Epithelial cell of esophagus (primary cell): ENCODE measurements at regions not wholly inside any gene's neighbourhood (a gene's known extent, or its start where the extent isn't known, plus 50 kb on each side); places are given as distances from the start of the nearest gene placed in this dataset.

ENCODE experiments used
- DNase-seq: peaks from one replicate; pipeline ENCODE4 v3.0.0; 2010; ENCODE audit warnings: low read depth
- H3K4me3 ChIP-seq: 2 replicates; pipeline ENCODE4 v1.5.1; 2011; ENCODE audit warnings: mild to moderate bottlenecking, low read length, control low read depth
- TF ChIP-seq, protein P1 (sequence below): IDR thresholded peaks from 2 replicates; pipeline ENCODE4 v1.5.1; 2011; ENCODE audit warnings: low read depth, mild to moderate bottlenecking, low read length, control low read depth, inconsistent platforms; ENCODE audit not compliant: insufficient read depth; ENCODE audit errors: missing control alignments

DNA sequence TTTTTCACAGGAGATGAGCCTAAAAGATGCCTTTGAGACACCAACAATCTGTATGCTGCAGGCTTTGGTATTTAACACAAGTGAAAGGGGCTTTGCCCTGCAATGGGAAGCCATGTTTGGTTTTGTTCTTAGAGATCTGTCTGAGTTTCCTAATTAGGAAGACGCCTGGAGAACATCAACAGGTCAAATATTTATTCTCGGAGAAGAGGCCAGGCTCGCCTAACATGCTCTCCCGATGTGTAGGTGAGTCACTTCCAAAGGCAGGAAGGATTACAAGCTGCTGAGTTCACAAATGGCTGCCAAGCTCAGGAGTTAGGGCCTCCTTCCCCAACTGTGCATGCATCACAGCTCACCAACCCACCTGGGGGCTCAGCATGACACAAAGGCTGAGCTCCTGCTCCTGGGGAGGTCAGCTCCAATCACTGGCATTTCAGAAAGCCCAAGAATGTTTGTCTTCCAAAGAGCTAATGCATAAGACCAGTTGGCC is 119.5 kb upstream of the PRICKLE2 start:
- TF ChIP-seq, protein P1, sequence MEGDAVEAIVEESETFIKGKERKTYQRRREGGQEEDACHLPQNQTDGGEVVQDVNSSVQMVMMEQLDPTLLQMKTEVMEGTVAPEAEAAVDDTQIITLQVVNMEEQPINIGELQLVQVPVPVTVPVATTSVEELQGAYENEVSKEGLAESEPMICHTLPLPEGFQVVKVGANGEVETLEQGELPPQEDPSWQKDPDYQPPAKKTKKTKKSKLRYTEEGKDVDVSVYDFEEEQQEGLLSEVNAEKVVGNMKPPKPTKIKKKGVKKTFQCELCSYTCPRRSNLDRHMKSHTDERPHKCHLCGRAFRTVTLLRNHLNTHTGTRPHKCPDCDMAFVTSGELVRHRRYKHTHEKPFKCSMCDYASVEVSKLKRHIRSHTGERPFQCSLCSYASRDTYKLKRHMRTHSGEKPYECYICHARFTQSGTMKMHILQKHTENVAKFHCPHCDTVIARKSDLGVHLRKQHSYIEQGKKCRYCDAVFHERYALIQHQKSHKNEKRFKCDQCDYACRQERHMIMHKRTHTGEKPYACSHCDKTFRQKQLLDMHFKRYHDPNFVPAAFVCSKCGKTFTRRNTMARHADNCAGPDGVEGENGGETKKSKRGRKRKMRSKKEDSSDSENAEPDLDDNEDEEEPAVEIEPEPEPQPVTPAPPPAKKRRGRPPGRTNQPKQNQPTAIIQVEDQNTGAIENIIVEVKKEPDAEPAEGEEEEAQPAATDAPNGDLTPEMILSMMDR = no peak
- DNase-seq = peak; percentile 87

DNA sequence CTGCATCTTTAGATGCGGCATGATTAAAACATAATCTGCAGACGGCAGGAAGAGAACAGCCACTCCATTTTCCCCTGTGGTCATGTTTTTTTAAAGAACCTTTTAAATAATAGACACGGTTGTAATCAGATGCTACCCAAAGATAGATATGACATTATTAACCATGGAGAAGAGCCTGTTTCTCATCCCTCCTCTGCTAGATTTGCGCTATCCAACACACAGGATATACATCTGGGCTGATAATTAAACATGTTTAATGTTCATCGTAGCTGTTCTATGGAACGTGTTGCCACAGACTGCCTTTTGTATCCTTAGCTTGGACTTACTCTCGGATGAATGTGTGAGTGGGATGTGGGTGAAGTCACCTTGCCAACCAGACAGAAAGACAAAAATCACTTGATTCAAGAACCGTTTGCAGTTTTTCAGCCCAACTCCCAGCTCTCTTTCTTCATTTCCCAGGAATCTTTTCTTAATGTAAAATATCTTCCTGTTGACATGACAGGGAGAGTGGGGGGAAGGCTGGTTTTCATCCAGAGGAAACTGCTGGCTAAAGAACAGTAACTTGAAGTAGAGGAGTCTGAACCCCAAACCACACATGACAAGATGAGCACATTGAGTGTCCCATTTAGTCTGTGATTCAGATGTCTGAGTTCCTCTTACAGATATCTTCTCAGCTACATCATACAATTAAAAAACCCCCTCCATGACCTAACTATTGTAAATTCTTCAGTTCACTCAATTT is 118.6 kb upstream of the PRICKLE2 start:
- peak; percentile 48 for DNase-seq
- TF ChIP-seq, protein P1 = no peak
- H3K4me3 ChIP-seq = no peak overlapping the region

More for the DNA sequence above, 119.5 kb upstream of the PRICKLE2 start:
- no peak overlapping the region for H3K4me3 ChIP-seq

DNA sequence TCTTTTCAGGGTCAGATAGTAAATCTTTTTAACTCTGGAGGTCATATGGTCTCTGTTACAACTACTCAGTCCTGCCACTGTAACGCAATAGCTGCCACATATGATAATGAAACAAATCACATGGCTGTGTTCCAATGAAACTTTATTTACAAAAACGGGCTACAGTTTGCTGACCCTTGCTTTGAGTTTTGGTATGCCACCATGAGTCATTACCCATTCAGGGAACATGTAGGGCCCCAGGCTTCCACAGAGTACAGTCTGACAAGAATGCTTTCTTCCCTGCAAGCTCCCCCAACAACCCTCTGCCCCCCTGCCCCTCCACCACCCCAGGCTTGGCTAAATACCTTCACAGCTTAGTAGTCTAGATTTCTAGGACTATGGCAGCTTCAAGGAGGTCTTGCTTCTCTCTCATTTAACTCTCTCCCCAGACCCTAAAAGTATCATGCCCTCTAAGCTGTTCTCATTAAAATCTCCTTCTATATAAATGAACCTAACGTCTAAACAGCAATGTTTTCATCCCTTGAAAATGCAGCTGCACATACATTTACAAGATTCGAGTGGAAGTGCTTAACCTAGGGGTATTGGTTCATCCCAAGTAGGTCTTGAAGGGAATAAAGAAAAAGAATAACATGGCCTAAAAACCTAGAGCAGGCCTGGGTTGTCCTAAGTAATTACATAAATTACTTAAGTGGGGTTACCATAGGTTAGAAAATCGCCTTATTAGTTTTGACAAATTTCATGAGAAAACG is 117.8 kb upstream of the PRICKLE2 start:
- TF ChIP-seq, protein P1 = no peak
- H3K4me3 ChIP-seq = no peak overlapping the region
- peak; percentile 90 for DNase-seq

DNA sequence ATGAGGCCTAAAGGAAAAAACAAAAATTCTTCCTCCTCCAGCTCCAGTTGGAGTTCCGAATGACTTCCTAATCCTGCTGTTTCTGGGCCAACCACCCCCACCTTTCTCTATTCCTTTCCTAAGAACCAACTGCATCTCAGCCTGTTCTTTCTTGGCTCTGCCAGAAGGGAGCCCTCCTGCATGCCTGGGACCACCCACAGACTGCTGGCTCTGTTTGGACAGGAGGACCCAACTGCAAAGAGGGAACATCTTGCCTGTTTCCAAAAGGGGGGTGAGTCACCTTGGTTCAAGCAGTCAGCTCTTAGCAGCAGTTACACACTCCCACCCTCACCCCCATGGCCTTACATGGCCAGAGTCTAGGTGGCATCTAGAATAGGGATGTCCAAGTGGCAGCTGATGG is 116.0 kb upstream of the PRICKLE2 start:
- no peak overlapping the region for H3K4me3 ChIP-seq
- TF ChIP-seq, protein P1 = no peak
- DNase-seq = no peak

DNA sequence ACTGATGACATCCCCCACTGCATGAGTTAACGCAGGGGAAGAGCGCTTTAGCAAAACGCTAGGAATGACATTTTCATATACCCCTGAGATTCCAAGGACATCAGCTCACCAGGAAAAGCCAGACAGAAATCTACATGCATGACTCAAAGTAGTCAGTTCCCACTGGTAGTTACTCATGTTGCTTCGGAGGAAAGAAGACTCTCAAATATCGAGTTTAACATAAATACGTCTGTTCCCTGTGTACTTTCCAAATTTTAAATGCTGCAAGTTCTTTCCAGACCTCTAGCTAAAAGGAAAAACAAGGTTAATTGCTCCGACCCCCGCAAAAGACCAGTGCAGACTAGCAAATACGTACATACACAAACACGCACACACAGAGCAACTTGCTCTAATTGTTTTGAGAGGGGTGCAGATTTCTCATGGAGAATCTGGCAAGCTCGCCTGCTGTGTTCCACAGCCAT is 115.4 kb upstream of the PRICKLE2 start:
- TF ChIP-seq, protein P1 = no peak
- H3K4me3 ChIP-seq = no peak overlapping the region
- peak; percentile 43 for DNase-seq

DNA sequence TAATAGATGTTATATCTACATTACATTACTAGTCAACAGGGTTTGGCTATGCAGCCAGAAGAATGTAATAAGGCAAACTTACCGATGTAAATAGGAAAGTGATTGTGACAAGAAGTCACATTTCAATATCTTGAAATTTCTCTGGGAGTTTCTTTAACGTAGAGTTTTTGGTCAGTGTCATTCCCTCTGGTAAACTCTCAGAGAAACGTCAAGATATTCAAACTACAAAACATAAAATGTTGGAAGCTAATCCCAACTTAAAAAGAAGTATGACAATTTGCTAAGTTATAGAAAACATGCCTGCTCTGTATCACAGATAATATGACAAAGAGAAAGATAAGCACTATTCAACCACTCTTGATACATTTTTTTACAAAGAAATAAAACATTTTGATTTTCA is 111.2 kb upstream of the PRICKLE2 start:
- TF ChIP-seq, protein P1 = no peak
- no peak overlapping the region for H3K4me3 ChIP-seq
- no peak for DNase-seq
